Tibial nerve (tissue), 4 donors: ENCODE measurements at regions not wholly inside any gene's neighbourhood (a gene's known extent, or its start where the extent isn't known, plus 50 kb on each side); places are given as distances from the start of the nearest gene placed in this dataset.

Experiments
- DNase-seq, 2 donors: peaks; one replicate each; pipeline ENCODE4 v3.0.0-alpha.2; 2019; ENCODE audit warnings: low spot score in 2 of 2
- H3K27ac ChIP-seq, 4 donors: fragments of 200-600 bp; sonication (generic) in 3 of 4; one replicate each; pipeline ENCODE4 v1.5.1; 2017 to 2019; ENCODE audit warnings: mild to moderate bottlenecking in 1 of 4
- H3K27me3 ChIP-seq, 2 donors: fragments of 200-600 bp; sonication (generic) in 1 of 2; one replicate each; pipeline versions ENCODE4 v1.5.1 to v1.6.0; 2017 to 2019
- H3K36me3 ChIP-seq, 3 donors: fragments of 200-600 bp; sonication (generic); one replicate each; pipeline ENCODE4 v1.5.1; 2018 to 2019
- H3K4me1 ChIP-seq, 4 donors: fragments of 200-600 bp; sonication (generic) in 3 of 4; one replicate each; pipeline ENCODE4 v1.5.1; 2017 to 2019
- H3K4me3 ChIP-seq, 4 donors: fragments of 200-600 bp; sonication (generic) in 3 of 4; one replicate each; pipeline ENCODE4 v1.5.1; 2017 to 2019; ENCODE audit warnings: mild to moderate bottlenecking in 1 of 4, moderate library complexity in 1 of 4
- H3K9me3 ChIP-seq, 4 donors: fragments of 200-600 bp; sonication (generic) in 3 of 4; one replicate each; pipeline ENCODE4 v1.5.1; 2017 to 2019
- EP300 ChIP-seq, 2 donors: sonication (generic); formaldehyde crosslinking; IDR thresholded peaks; one replicate each; pipeline ENCODE4 v1.6.1; 2017; ENCODE audit warnings: antibody characterized with exemption in 2 of 2, mild to moderate bottlenecking in 1 of 2
- POLR2A ChIP-seq, 2 donors: fragments of 450-650 bp; IDR thresholded peaks; one replicate each; pipeline ENCODE4 v1.6.1; 2017; ENCODE audit warnings: antibody characterized with exemption in 2 of 2, mild to moderate bottlenecking in 2 of 2, moderate library complexity in 2 of 2
- WGBS, 2 donors: methylation state at CpG; one replicate each; pipeline ENCODE4 v1.1.5; 2018; 5-methylcytosine and 5-hydroxymethylcytosine counted together
- TF ChIP-seq, protein P1 (sequence below), 5 experiments: fragments of 200-600 bp in 3 of 5; fragments of 450-650 bp in 2 of 5; sonication (generic) in 3 of 5; IDR thresholded peaks; one replicate each; pipeline ENCODE4 v1.5.1; 2016 to 2019; ENCODE audit warnings: antibody characterized with exemption in 5 of 5, mild to moderate bottlenecking in 3 of 5, moderate library complexity in 2 of 5

DNA sequence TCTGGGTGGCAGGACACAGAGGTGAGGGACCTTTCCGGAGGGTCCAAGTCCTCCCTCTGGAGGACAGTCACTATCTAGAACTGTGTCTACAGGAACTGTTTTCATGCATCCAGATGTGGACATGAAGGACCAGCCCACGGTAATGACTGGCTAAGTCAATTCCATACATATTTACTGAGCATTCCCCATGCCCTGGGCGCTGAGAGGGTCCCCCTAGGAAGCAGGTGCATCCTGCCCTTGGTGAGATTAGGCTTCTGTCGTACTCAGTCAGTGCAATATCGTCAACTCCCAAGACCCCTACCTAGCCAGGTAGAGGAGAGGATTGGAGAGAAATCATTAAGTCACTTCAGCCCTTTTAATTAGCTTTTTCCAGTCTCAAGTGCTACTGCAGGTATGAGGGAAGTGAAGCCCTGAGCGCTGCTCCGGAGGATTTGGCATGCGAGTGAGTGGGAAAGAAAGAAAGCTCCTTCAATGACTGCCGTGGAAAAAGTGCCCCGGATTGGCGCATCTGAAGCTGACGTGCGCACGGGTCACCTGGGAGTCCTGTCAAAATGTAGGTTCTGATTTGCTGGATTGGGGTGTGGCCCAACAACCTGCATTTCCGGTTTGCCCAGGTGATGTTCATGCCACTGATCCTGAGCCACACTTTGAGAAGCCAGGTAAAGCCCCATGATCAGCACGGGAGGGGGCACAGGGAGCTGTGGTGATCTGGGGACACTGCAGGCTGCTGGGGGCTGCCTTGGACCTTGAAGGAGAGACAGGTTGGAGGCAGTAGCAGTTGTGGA is 367.4 kb upstream of the TNRC6C start:
- Histone ChIP-seq H3K4me1 (peaks cover 0 to 9% (median 0%) of the 10 kb centered on the region in 4 donors), H3K4me3 (no peak overlapping the region), H3K27ac (no peak overlapping the region), H3K9me3 (peaks cover 0 to 11% (median 0%) of the 10 kb centered on the region in 4 donors), H3K36me3 (no peaks in the 10 kb centered on the region), H3K27me3 (no peaks in the 10 kb centered on the region)
- no peak for DNase-seq
- 76 to 77% methylated on average over 16 of the region's 16 CpGs for WGBS, 2 donors
- TF ChIP-seq EP300 (IDR thresholded peaks at IDR 0.05) (no peak), POLR2A (IDR thresholded peaks at IDR 0.05) (no peak)
- TF ChIP-seq, protein P1, sequence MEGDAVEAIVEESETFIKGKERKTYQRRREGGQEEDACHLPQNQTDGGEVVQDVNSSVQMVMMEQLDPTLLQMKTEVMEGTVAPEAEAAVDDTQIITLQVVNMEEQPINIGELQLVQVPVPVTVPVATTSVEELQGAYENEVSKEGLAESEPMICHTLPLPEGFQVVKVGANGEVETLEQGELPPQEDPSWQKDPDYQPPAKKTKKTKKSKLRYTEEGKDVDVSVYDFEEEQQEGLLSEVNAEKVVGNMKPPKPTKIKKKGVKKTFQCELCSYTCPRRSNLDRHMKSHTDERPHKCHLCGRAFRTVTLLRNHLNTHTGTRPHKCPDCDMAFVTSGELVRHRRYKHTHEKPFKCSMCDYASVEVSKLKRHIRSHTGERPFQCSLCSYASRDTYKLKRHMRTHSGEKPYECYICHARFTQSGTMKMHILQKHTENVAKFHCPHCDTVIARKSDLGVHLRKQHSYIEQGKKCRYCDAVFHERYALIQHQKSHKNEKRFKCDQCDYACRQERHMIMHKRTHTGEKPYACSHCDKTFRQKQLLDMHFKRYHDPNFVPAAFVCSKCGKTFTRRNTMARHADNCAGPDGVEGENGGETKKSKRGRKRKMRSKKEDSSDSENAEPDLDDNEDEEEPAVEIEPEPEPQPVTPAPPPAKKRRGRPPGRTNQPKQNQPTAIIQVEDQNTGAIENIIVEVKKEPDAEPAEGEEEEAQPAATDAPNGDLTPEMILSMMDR (IDR thresholded peaks at IDR 0.05) = no peak

DNA sequence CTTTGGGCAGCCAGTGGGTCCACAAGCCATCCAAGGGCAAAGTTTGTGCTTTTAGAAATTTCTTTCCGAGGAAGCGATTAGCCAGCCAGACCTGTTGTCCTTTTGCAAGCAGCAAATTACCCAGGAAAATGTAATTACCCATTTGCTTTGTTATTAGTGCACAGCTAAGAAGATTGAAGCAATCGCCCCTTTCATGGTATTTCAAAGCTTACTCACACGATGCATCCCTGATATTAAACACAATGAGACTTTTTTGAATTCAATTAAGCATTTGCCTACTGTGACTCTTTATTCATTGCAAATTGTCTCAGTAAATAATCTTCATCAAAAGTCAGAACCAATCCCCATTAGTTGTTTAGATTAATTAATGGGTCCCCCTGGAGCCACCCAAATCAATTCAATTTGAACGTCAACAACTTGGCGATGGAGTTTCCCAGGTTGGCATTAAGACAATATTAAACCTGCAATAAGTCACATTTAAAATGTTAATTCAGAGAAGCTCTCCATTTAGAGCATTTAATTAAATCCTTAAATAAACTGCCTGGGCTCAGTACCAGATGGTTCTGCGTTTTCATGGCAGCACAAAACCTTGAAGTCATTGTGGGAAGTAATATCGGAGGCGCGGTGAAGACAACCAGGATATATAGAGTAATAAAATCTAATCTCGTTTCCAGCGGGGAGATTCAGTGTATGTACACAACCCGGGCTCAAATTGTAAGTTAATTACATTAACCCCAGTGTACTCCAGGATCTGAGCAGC is 366.2 kb upstream of the TNRC6C start:
- Histone ChIP-seq H3K36me3 (no peaks in the 10 kb centered on the region), H3K27me3 (no peaks in the 10 kb centered on the region), H3K9me3 (peaks cover 0 to 3% (median 0%) of the 10 kb centered on the region in 4 donors), H3K4me3 (no peak overlapping the region), H3K4me1 (peaks cover 0 to 20% (median 4%) of the 10 kb centered on the region in 4 donors), H3K27ac (no peak overlapping the region)
- 79 to 81% methylated on average over 13 of the region's 13 CpGs for WGBS, 2 donors
- DNase-seq = no peak
- TF ChIP-seq EP300 (IDR thresholded peaks at IDR 0.05) = no peak
- TF ChIP-seq, protein P1 (IDR thresholded peaks at IDR 0.05) = no peak
- TF ChIP-seq POLR2A (IDR thresholded peaks at IDR 0.05) = no peak

DNA sequence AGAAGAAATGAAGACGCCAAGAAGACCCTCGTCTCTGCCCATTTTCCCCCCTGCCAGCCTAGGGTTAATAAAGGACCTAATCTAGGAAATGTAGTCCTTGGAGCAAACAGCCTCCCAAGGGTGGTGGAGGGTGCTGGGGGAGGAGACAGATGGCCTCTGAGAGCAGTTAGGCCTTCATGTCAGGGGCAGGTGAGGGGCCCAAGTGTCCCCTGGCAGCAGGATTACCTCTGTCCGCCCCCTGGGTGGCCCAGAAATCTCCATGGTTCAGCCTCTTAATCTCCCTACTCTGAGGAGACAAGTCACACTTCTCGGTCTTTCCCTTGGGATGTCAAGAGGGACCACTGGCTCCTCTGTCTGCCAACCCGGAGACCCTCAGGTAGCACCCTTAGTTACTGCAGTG is 365.4 kb upstream of the TNRC6C start:
- Histone ChIP-seq H3K4me1 (peaks cover 0 to 28% (median 7%) of the 10 kb centered on the region in 4 donors), H3K27ac (no peak overlapping the region), H3K27me3 (no peaks in the 10 kb centered on the region), H3K9me3 (no peaks in the 10 kb centered on the region), H3K4me3 (no peak overlapping the region), H3K36me3 (no peaks in the 10 kb centered on the region)
- DNase-seq = no peak
- no peak for TF ChIP-seq POLR2A (IDR thresholded peaks at IDR 0.05)
- TF ChIP-seq, protein P1 (IDR thresholded peaks at IDR 0.05) = no peak
- TF ChIP-seq EP300 (IDR thresholded peaks at IDR 0.05) = no peak
- 84 to 89% methylated on average over 5 of the region's 5 CpGs for WGBS, 2 donors

DNA sequence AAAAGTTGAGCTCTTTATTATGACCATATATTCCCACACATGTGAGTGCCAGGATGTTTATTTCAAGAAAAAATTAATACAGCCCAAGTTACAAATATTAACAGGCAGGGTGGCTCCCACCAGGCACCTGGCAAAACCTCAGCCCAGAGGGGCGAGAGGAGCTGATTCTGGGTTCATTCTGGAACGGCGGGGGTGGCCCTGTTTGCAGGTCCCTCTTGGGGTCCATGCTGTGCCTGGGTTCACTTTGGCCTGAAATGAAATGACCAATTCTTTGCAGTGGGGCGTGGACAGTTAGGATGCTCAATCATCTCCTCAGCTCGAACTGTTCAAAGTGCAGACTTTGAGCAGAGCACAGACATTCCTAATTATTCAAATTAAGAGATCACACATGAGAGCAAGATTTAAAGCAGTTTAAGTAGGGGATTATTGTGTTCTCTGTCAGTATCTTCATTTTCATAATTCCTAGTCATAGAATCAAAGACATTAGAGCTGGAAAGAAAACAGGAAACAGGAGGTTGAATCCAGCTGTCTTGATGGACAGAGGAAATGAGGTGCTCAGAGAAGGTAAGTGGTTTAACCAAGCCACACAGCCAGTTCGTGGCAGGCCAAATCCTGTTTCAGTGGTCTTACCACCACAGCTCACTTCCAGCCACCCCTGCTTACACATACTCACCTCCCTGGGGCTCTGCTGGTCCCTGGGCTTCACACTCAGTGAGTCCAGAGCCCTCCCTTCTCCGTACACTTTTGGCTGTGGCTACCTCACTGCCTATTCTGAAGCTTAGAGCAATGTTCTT is 363.9 kb upstream of the TNRC6C start:
- DNase-seq = no peak
- H3K9me3 ChIP-seq = no peaks in the 10 kb centered on the region
- TF ChIP-seq, protein P1 (IDR thresholded peaks at IDR 0.05) = no peak
- TF ChIP-seq EP300 (IDR thresholded peaks at IDR 0.05) = no peak
- no peak for TF ChIP-seq POLR2A (IDR thresholded peaks at IDR 0.05)
- no peak overlapping the region for H3K4me3 ChIP-seq
- peaks cover 0 to 32% (median 7%) of the 10 kb centered on the region in 4 donors for H3K4me1 ChIP-seq
- H3K36me3 ChIP-seq = no peaks in the 10 kb centered on the region
- no peak overlapping the region for H3K27ac ChIP-seq
- 78 to 83% methylated on average over 7 of the region's 7 CpGs for WGBS, 2 donors
- H3K27me3 ChIP-seq = no peaks in the 10 kb centered on the region
